IMR-90 (cell line): ENCODE measurements at regions not wholly inside any gene's neighbourhood (a gene's known extent, or its start where the extent isn't known, plus 50 kb on each side); places are given as distances from the start of the nearest gene placed in this dataset.
A peak's percentile ranks its signal among the peaks of the same experiment; 100 is the strongest.

ENCODE experiments used
- ATAC-seq: fragments of 200-7000 bp; cut with Tn5 transposase; 2 replicates; pipeline ENCODE4 v1.9.1; 2020; ENCODE audit warnings: low read depth, mild to moderate bottlenecking, moderate library complexity
- BruUV-seq: library from RNA; stranded (reverse); fragments of 400-500 nt; replicated peaks from 2 replicates; lab custom pipeline; 2021; lab: Mats Ljungman, UMichigan
- CTCF ChIA-PET: fragments of 300-600 bp; formaldehyde crosslinking; extraction: SDS; loops from one replicate; lab custom pipeline; 2021; ENCODE audit warnings: antibody characterized with exemption; lab: Yijun Ruan, JAX
- POLR2A ChIA-PET: fragments of 300-600 bp; sonication (Branson Sonifier 250); formaldehyde crosslinking; loops from one replicate; lab custom pipeline; 2022; ENCODE audit warnings: antibody characterized with exemption; ENCODE audit not compliant: unreplicated experiment; lab: Charles Lee
- DNase-seq: peaks from one replicate; pipeline ENCODE4 v3.0.0; 2013
- H2AFZ ChIP-seq: replicated peaks from 2 replicates; pipeline ENCODE3; 2013; ENCODE audit warnings: low read length, mild to moderate bottlenecking; ENCODE audit not compliant: poor library complexity
- H2AK5ac ChIP-seq: 2 replicates; pipeline ENCODE4 v1.6.1; 2013; ENCODE audit warnings: low read depth, low read length, inconsistent platforms
- H2AK9ac ChIP-seq: replicated peaks from 2 replicates; pipeline ENCODE3; 2013; ENCODE audit warnings: mild to moderate bottlenecking, low read depth, low read length, moderate library complexity; ENCODE audit not compliant: poor library complexity
- H2BK120ac ChIP-seq: 2 replicates; pipeline ENCODE4 v1.6.1; 2013; ENCODE audit warnings: low read depth, low read length, inconsistent platforms
- H2BK15ac ChIP-seq: 3 replicates; pipeline ENCODE4 v1.6.1; 2013; ENCODE audit warnings: low read depth, low read length, inconsistent platforms
- H2BK20ac ChIP-seq: 2 replicates; pipeline ENCODE4 v1.6.1; 2013; ENCODE audit warnings: low read depth, mild to moderate bottlenecking, inconsistent platforms, low read length, moderate library complexity
- H2BK5ac ChIP-seq: 2 replicates; pipeline ENCODE4 v1.6.1; 2013; ENCODE audit warnings: mild to moderate bottlenecking, low read depth, low read length, inconsistent platforms; ENCODE audit not compliant: poor library complexity, severe bottlenecking
- H3K14ac ChIP-seq: replicated peaks from 2 replicates; pipeline ENCODE4 v1.6.1; 2013; ENCODE audit warnings: low read depth, low read length, inconsistent platforms
- H3K18ac ChIP-seq: 2 replicates; pipeline ENCODE4 v1.6.1; 2013; ENCODE audit warnings: low read depth, low read length, control low read depth
- H3K23ac ChIP-seq: 2 replicates; pipeline ENCODE4 v1.6.1; 2013; ENCODE audit warnings: low read depth, low read length, inconsistent platforms
- H3K27ac ChIP-seq: 2 replicates; pipeline ENCODE4 v1.5.1; 2013; ENCODE audit warnings: mild to moderate bottlenecking, control low read depth, low read length; ENCODE audit not compliant: insufficient read depth
- H3K27me3 ChIP-seq: 2 replicates; pipeline ENCODE4 v1.6.1; 2013; ENCODE audit warnings: low read length; ENCODE audit not compliant: control insufficient read depth, insufficient read depth
- H3K36me3 ChIP-seq: 2 replicates; pipeline ENCODE4 v1.6.1; 2013; ENCODE audit warnings: low read length, mixed read lengths; ENCODE audit not compliant: control insufficient read depth, insufficient read depth
- H3K4ac ChIP-seq: 2 replicates; pipeline ENCODE4 v1.6.1; 2013; ENCODE audit warnings: low read depth, low read length, inconsistent platforms
- H3K4me1 ChIP-seq: 2 replicates; pipeline ENCODE4 v1.6.1; 2013; ENCODE audit warnings: low read length, mixed read lengths; ENCODE audit not compliant: control insufficient read depth, insufficient read depth
- H3K4me2 ChIP-seq: 2 replicates; pipeline ENCODE4 v1.6.1; 2013; ENCODE audit warnings: low read depth, mild to moderate bottlenecking, control low read depth, low read length, moderate library complexity
- H3K4me3 ChIP-seq: 2 replicates; pipeline ENCODE4 v1.5.1; 2013; ENCODE audit warnings: low read depth, mild to moderate bottlenecking, control low read depth, low read length, moderate library complexity; ENCODE audit not compliant: insufficient read depth
- H3K56ac ChIP-seq: 2 replicates; pipeline ENCODE4 v1.6.1; 2013; ENCODE audit warnings: low read length, inconsistent platforms; ENCODE audit not compliant: insufficient read depth; ENCODE audit errors: extremely low read depth
- H3K79me1 ChIP-seq, 2 experiments: 2 replicates each; pipeline ENCODE4 v1.6.1; 2013; ENCODE audit warnings: low read length in 2 of 2, inconsistent platforms in 1 of 2, low read depth in 1 of 2
- H3K9ac ChIP-seq: 2 replicates; pipeline ENCODE4 v1.6.1; 2013; ENCODE audit warnings: low read depth, low read length, control low read depth
- H3K9me1 ChIP-seq: 2 replicates; pipeline ENCODE4 v1.6.1; 2013; ENCODE audit warnings: low read length, inconsistent platforms; ENCODE audit not compliant: insufficient read depth
- H3K9me3 ChIP-seq: 2 replicates; pipeline ENCODE4 v1.6.1; 2013; ENCODE audit warnings: low read length; ENCODE audit not compliant: control insufficient read depth, insufficient read depth
- H4K20me1 ChIP-seq: 2 replicates; pipeline ENCODE4 v1.6.1; 2013; ENCODE audit warnings: low read length, inconsistent platforms; ENCODE audit not compliant: insufficient read depth
- H4K5ac ChIP-seq: 2 replicates; pipeline ENCODE4 v1.6.1; 2013; ENCODE audit warnings: mild to moderate bottlenecking, low read depth, low read length, control low read depth
- H4K8ac ChIP-seq, 2 experiments: 2 replicates each; pipeline ENCODE4 v1.6.1; 2013; ENCODE audit warnings: low read depth in 2 of 2, low read length in 2 of 2, control low read depth in 1 of 2, inconsistent platforms in 1 of 2
- H4K91ac ChIP-seq: 2 replicates; pipeline ENCODE4 v1.6.1; 2013; ENCODE audit warnings: low read depth, low read length, inconsistent platforms; ENCODE audit not compliant: insufficient read depth
- ELK1 ChIP-seq: fragments of 150-350 bp; IDR thresholded peaks from 2 replicates; pipeline ENCODE4 v1.6.1; 2016; ENCODE audit warnings: low read depth, mild to moderate bottlenecking, low read length, moderate library complexity, borderline replicate concordance
- FOS ChIP-seq: fragments of 150-350 bp; IDR thresholded peaks from 2 replicates; pipeline ENCODE4 v1.6.1; 2016; ENCODE audit warnings: low read depth, low read length
- POLR2A ChIP-seq: IDR thresholded peaks from 2 replicates; pipeline ENCODE4 v1.6.1; 2012; ENCODE audit warnings: mild to moderate bottlenecking, low read depth, low read length
- RCOR1 ChIP-seq: IDR thresholded peaks from 2 replicates; pipeline ENCODE4 v1.6.1; 2012; ENCODE audit warnings: mild to moderate bottlenecking, low read length, improper control_type of control experiment; ENCODE audit not compliant: insufficient replicate concordance
- RFX5 ChIP-seq: IDR thresholded peaks from 2 replicates; pipeline ENCODE4 v1.8.0; 2012; ENCODE audit warnings: low read depth, mild to moderate bottlenecking, low read length, moderate library complexity
- USF2 ChIP-seq: fragments of 150-350 bp; IDR thresholded peaks from 2 replicates; pipeline ENCODE4 v1.6.1; 2017; ENCODE audit warnings: mild to moderate bottlenecking, antibody characterized with exemption, low read length, low read depth
- WGBS, 2 experiments: methylation state at CpG; one replicate each; pipeline versions ENCODE4 v1.1.5 to v1.1.7; 2013; ENCODE audit warnings: missing lambda C conversion rate in 2 of 2; ENCODE audit not compliant: insufficient read length in 1 of 2; ENCODE audit errors: extremely low coverage in 2 of 2; 5-methylcytosine and 5-hydroxymethylcytosine counted together
- dilution Hi-C: fragments of 300-500 bp; cut with HindIII; formaldehyde crosslinking; loops from one replicate; pipeline ENCODE4 v1.14.3; 2018; ENCODE audit warnings: low sequenced_read_pairs; ENCODE audit not compliant: unreplicated experiment
- in situ Hi-C: fragments of 300-500 bp; cut with MboI; formaldehyde crosslinking; loops from 3 replicates; pipeline ENCODE4 v1.14.3; 2019; ENCODE audit warnings: low sequenced_read_pairs, inconsistent platforms, mixed read lengths
- intact Hi-C: fragments of 100-400 bp; cut with micrococcal nuclease; formaldehyde crosslinking; loops from 2 replicates; pipeline ENCODE4 v1.10.0; 2022

- Histone ChIP-seq H4K20me1 (no peaks in the 10 kb centered on the region), H2AFZ (peak overlapping the region; percentile 27), H3K23ac (no peak overlapping the region), H2AK5ac (peak overlapping the region; percentile 76), H3K36me3 (no peaks in the 10 kb centered on the region), H3K9me3 (no peaks in the 10 kb centered on the region), H4K8ac (peak overlapping the region in 1 of 2 experiments; percentile 13; a peak in 1 of 4 replicates), H3K79me1 (no peaks in the 10 kb centered on the region), H3K4ac (peak overlapping the region; percentile 45; the same call in 1 of the 2 replicates), H2BK5ac (no peak overlapping the region), H3K56ac (no peak overlapping the region), H3K4me2 (no peak overlapping the region), H2BK15ac (peak overlapping the region; percentile 56; the same call in 2 of the 3 replicates), H2AK9ac (peak overlapping the region; percentile 47), H4K91ac (peak overlapping the region; percentile 5; the same call in 1 of the 2 replicates), H2BK20ac (peak overlapping the region; percentile 40; the same call in 1 of the 2 replicates), H3K14ac (peak overlapping the region; percentile 44; the same call in 1 of the 2 replicates), H3K4me3 (no peak overlapping the region), H3K18ac (peak overlapping the region; percentile 84; the same call in 1 of the 2 replicates), H3K27ac (no peak overlapping the region), H3K27me3 (no peaks in the 10 kb centered on the region), H4K5ac (no peak overlapping the region; the same call in 1 of the 2 replicates), H3K9ac (no peak overlapping the region), H2BK120ac (0 out of 2 replicates have a peak overlapping the region, but pooled peaks have one; percentile 32), H3K4me1 (peaks cover 5% of the 10 kb centered on the region), H3K9me1 (peaks cover 8% of the 10 kb centered on the region; the same call in 1 of the 2 replicates)
- DNase-seq (no peak), ATAC-seq (no peak)
- ChIA-PET CTCF (interaction anchor here (1.5 kb wide), 1 partner anchor 39 kb away, joined by 3 read pairs; no protein-coding TSS in a partner anchor), POLR2A (no interaction called here)
- TF ChIP-seq RCOR1 (no peak), ELK1 (no peak), USF2 (no peak), POLR2A (no peak), RFX5 (no peak), FOS (no peak)
- dilution Hi-C loops, result no loop called here
- no TSS peak for BruUV-seq
- no CpG with 5 or more reads among the region's 1 CpG for WGBS, 2 experiments
- in situ Hi-C loops, result no loop called here
- intact Hi-C loops, result no loop called here
Observed at GRCh38 chr6:134427721-134428120, 109.8 kb upstream of the SGK1 start.
